H1 (cell line): ENCODE measurements at regions not wholly inside any gene's neighbourhood (a gene's known extent, or its start where the extent isn't known, plus 50 kb on each side); places are given as distances from the start of the nearest gene placed in this dataset.

ENCODE experiments used
- CTCF ChIA-PET: fragments of 300-600 bp; sonication (Branson Sonifier 250); formaldehyde crosslinking; loops from one replicate; lab custom pipeline; 2021; ENCODE audit not compliant: partially characterized antibody; lab: Charles Lee
- POLR2A ChIA-PET: fragments of 300-600 bp; sonication (Branson Sonifier 250); formaldehyde crosslinking; loops from one replicate; lab custom pipeline; 2021; ENCODE audit warnings: inconsistent platforms; ENCODE audit not compliant: partially characterized antibody; lab: Charles Lee
- DNase-seq, 2 experiments: peaks; one replicate each; pipeline versions ENCODE4 v3.0.0 to v3.0.0-alpha.2; 2010 to 2022; ENCODE audit warnings: low spot score in 2 of 2, low read depth in 1 of 2, mixed read lengths in 1 of 2
- FAIRE-seq: peaks from 2 replicates; lab custom pipeline; 2011; peaks lifted over from hg19 to GRCh38; lab: Jason Lieb, UNC
- H2AFZ ChIP-seq: 2 replicates; pipeline ENCODE4 v1.8.1; 2012; ENCODE audit warnings: low read length, inconsistent platforms
- H2AK5ac ChIP-seq: 2 replicates; pipeline ENCODE4 v1.6.1; 2013; ENCODE audit warnings: low read depth, low read length
- H2BK120ac ChIP-seq: replicated peaks from 2 replicates; pipeline ENCODE3; 2013; ENCODE audit warnings: low read depth, low read length, inconsistent platforms
- H2BK12ac ChIP-seq: 2 replicates; pipeline ENCODE4 v1.6.1; 2013; ENCODE audit warnings: low read depth, low read length
- H2BK15ac ChIP-seq: 2 replicates; pipeline ENCODE4 v1.6.1; 2013; ENCODE audit warnings: low read length
- H2BK20ac ChIP-seq: 2 replicates; pipeline ENCODE4 v1.6.1; 2013; ENCODE audit warnings: low read length
- H2BK5ac ChIP-seq: 2 replicates; pipeline ENCODE4 v1.6.1; 2013; ENCODE audit warnings: low read depth, low read length
- H3K14ac ChIP-seq: 2 replicates; pipeline ENCODE4 v1.6.1; 2013; ENCODE audit warnings: inconsistent platforms; ENCODE audit not compliant: insufficient read length
- H3K18ac ChIP-seq: 2 replicates; pipeline ENCODE4 v1.6.1; 2013; ENCODE audit warnings: low read length; ENCODE audit errors: extremely low read depth
- H3K23ac ChIP-seq: 2 replicates; pipeline ENCODE4 v1.6.1; 2013; ENCODE audit warnings: inconsistent platforms; ENCODE audit not compliant: insufficient read length
- H3K23me2 ChIP-seq: 2 replicates; pipeline ENCODE4 v1.6.1; 2013; ENCODE audit warnings: low read depth, low read length
- H3K27ac ChIP-seq: 2 replicates; pipeline ENCODE4 v1.6.1; 2011; ENCODE audit warnings: low read depth, low read length, inconsistent platforms
- H3K27me3 ChIP-seq, 4 experiments: replicated peaks in 1 of 4; 1 replicate in 1 of 4; 2 replicates in 3 of 4; pipeline versions ENCODE4 v1.6.1 to v1.8.1; 2011 to 2013; ENCODE audit warnings: low read length in 3 of 4, mild to moderate bottlenecking in 3 of 4, inconsistent platforms in 2 of 4, mixed read lengths in 2 of 4, moderate library complexity in 1 of 4; ENCODE audit not compliant: control insufficient read depth in 3 of 4, insufficient read depth in 3 of 4; ENCODE audit errors: extremely low read depth in 1 of 4
- H3K36me3 ChIP-seq, 4 experiments: 2 replicates each; pipeline versions ENCODE4 v1.6.1 to v1.8.1; 2011 to 2013; ENCODE audit warnings: mild to moderate bottlenecking in 4 of 4, low read length in 3 of 4, moderate library complexity in 2 of 4, control low read depth in 1 of 4, inconsistent platforms in 1 of 4; ENCODE audit not compliant: insufficient read depth in 4 of 4, control insufficient read depth in 2 of 4
- H3K4ac ChIP-seq: replicated peaks from 2 replicates; pipeline ENCODE3; 2013; ENCODE audit warnings: low read length, low read depth, mixed read lengths, inconsistent platforms; ENCODE audit not compliant: insufficient read length
- H3K4me1 ChIP-seq, 4 experiments: replicated peaks in 1 of 4; 1 replicate in 1 of 4; 2 replicates in 3 of 4; pipeline versions ENCODE4 v1.6.1 to v1.8.1; 2011 to 2013; ENCODE audit warnings: low read length in 3 of 4, inconsistent platforms in 2 of 4, mixed read lengths in 1 of 4; ENCODE audit not compliant: insufficient read depth in 4 of 4, control insufficient read depth in 3 of 4
- H3K4me2 ChIP-seq, 2 experiments: 2 replicates each; pipeline versions ENCODE4 v1.6.1 to v1.8.1; 2011 to 2013; ENCODE audit warnings: low read depth in 2 of 2, low read length in 2 of 2, control low read depth in 1 of 2, inconsistent platforms in 1 of 2, mild to moderate bottlenecking in 1 of 2; ENCODE audit not compliant: insufficient read depth in 1 of 2
- H3K4me3 ChIP-seq, 4 experiments: fragments of 200-600, 300-600 bp in 1 of 4; sonication (generic), shearing (Covaris generic), sonication (Bioruptor Twin) in 1 of 4; 2 replicates each; pipeline versions ENCODE4 v1.5.1 to v1.8.1; 2011 to 2016; ENCODE audit warnings: low read length in 4 of 4, low read depth in 3 of 4, control low read depth in 2 of 4, inconsistent platforms in 2 of 4, mild to moderate bottlenecking in 2 of 4, mixed read lengths in 1 of 4, moderate library complexity in 1 of 4; ENCODE audit not compliant: insufficient read depth in 2 of 4; ENCODE audit errors: extremely low read depth in 1 of 4
- H3K56ac ChIP-seq: replicated peaks from 2 replicates; pipeline ENCODE3; 2013; ENCODE audit warnings: low read depth, mild to moderate bottlenecking, mixed read lengths, low read length, inconsistent platforms; ENCODE audit not compliant: insufficient read length
- H3K79me1 ChIP-seq: 2 replicates; pipeline ENCODE4 v1.6.1; 2013; ENCODE audit warnings: low read depth, low read length, control low read depth
- H3K79me2 ChIP-seq, 2 experiments: 2 replicates each; pipeline versions ENCODE4 v1.6.1 to v1.8.1; 2012 to 2013; ENCODE audit warnings: low read length in 2 of 2, mild to moderate bottlenecking in 2 of 2, inconsistent platforms in 1 of 2; ENCODE audit not compliant: insufficient read depth in 2 of 2, control insufficient read depth in 1 of 2
- H3K9ac ChIP-seq, 4 experiments: replicated peaks in 1 of 4; 1 replicate in 1 of 4; 2 replicates in 3 of 4; pipeline versions ENCODE4 v1.6.1 to v1.8.1; 2011 to 2013; ENCODE audit warnings: low read depth in 3 of 4, low read length in 3 of 4, control low read depth in 2 of 4, mild to moderate bottlenecking in 2 of 4, moderate library complexity in 2 of 4, inconsistent platforms in 1 of 4; ENCODE audit errors: extremely low read depth in 1 of 4
- H3K9me3 ChIP-seq, 2 experiments: 2 replicates each; pipeline versions ENCODE4 v1.6.1 to v1.8.1; 2012 to 2013; ENCODE audit warnings: mild to moderate bottlenecking in 2 of 2, moderate library complexity in 2 of 2, control low read depth in 1 of 2, inconsistent platforms in 1 of 2, low read depth in 1 of 2, low read length in 1 of 2, mixed read lengths in 1 of 2; ENCODE audit not compliant: insufficient read depth in 2 of 2
- H4K20me1 ChIP-seq, 2 experiments: replicated peaks in 1 of 2; 2 replicates each; pipeline versions ENCODE3 to v1.8.1; 2011 to 2013; ENCODE audit warnings: inconsistent platforms in 2 of 2, low read length in 2 of 2, mild to moderate bottlenecking in 1 of 2; ENCODE audit not compliant: insufficient read depth in 2 of 2, control insufficient read depth in 1 of 2
- H4K5ac ChIP-seq: 2 replicates; pipeline ENCODE4 v1.6.1; 2013; ENCODE audit warnings: low read length, low read depth, mixed read lengths, inconsistent platforms; ENCODE audit not compliant: insufficient read length
- H4K8ac ChIP-seq: 2 replicates; pipeline ENCODE4 v1.8.0; 2013; ENCODE audit warnings: mild to moderate bottlenecking, moderate library complexity, low read length, inconsistent platforms; ENCODE audit not compliant: insufficient read depth; ENCODE audit errors: extremely low read depth
- H4K91ac ChIP-seq: replicated peaks from 2 replicates; pipeline ENCODE3; 2013; ENCODE audit warnings: low read length, mixed read lengths, inconsistent platforms; ENCODE audit not compliant: insufficient read length
- BRCA1 ChIP-seq: IDR thresholded peaks from 2 replicates; pipeline ENCODE4 v1.6.1; 2012; ENCODE audit warnings: low read depth, low read length, improper control_type of control experiment
- GTF2F1 ChIP-seq: IDR thresholded peaks from 2 replicates; pipeline ENCODE4 v1.6.1; 2012; ENCODE audit warnings: low read depth, low read length, improper control_type of control experiment, borderline replicate concordance
- PHF8 ChIP-seq: fragments of 200-600 bp; sonication (generic); conservative IDR thresholded peaks from 2 replicates; pipeline ENCODE4 v1.7.1; 2012; ENCODE audit warnings: low read depth, mild to moderate bottlenecking, inconsistent platforms, low read length, moderate library complexity
- RBBP5 ChIP-seq: IDR thresholded peaks from 2 replicates; pipeline ENCODE4 v1.7.1; 2012; ENCODE audit warnings: low read depth, mild to moderate bottlenecking, inconsistent platforms, low read length, moderate library complexity, borderline replicate concordance
- SP2 ChIP-seq: IDR thresholded peaks from 2 replicates; pipeline ENCODE4 v1.6.1; 2012; ENCODE audit warnings: mild to moderate bottlenecking, low read length, inconsistent platforms

DNA sequence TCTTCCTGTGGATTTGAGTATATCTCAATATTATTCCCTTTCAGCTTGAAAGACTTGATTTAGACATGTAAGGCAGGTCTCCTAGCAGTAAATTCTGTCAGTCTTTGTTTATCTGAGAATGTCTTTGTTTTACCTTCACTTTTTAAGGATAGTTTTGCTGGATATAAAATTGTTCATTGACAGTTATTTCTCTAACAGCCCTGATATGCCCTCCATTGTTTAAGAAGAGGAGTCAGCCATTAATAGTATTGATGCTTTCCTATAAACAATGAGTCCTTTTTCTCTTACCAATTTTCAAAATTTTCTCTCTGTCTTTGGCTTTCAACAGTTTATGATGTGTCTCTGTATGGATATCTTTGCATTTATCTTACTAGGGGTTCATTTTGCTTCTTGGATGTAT, 163.5 kb upstream of the ANKRD55 start:
- CTCF ChIA-PET, result no interaction called here
- Histone ChIP-seq H4K91ac (no peak overlapping the region), H3K14ac (no peak overlapping the region), H3K23me2 (no peaks in the 10 kb centered on the region), H3K4me1 (no peaks in the 10 kb centered on the region), H3K79me2 (no peaks in the 10 kb centered on the region), H3K4me2 (no peak overlapping the region), H3K36me3 (no peaks in the 10 kb centered on the region), H3K56ac (no peak overlapping the region), H2BK15ac (no peak overlapping the region), H4K20me1 (no peaks in the 10 kb centered on the region), H2AFZ (no peak overlapping the region), H3K79me1 (no peaks in the 10 kb centered on the region), H3K27ac (no peak overlapping the region), H3K23ac (no peak overlapping the region), H2BK5ac (no peak overlapping the region), H3K27me3 (no peaks in the 10 kb centered on the region), H2BK120ac (no peak overlapping the region), H3K4ac (no peak overlapping the region), H2AK5ac (no peak overlapping the region), H4K8ac (no peak overlapping the region), H2BK12ac (no peak overlapping the region), H2BK20ac (no peak overlapping the region), H4K5ac (no peak overlapping the region), H3K9ac (no peak overlapping the region), H3K18ac (no peak overlapping the region), H3K9me3 (peaks cover 0 to 8% of the 10 kb centered on the region in 2 experiments; a peak in 2 of 4 replicates), H3K4me3 (no peak overlapping the region)
- no peak for DNase-seq
- no peak for FAIRE-seq
- POLR2A ChIA-PET, result no interaction called here
- TF ChIP-seq GTF2F1 (no peak), BRCA1 (no peak), RBBP5 (no peak), PHF8 (no peak), SP2 (no peak)
